Activated T-cell treated with anti-CD3 and anti-CD28 coated beads, Interleukin-2, amount 50 U/mL, for 1 hour (primary cell): ENCODE measurements at regions not wholly inside any gene's neighbourhood (a gene's known extent, or its start where the extent isn't known, plus 50 kb on each side); places are given as distances from the start of the nearest gene placed in this dataset.
A peak's percentile ranks its signal among the peaks of the same experiment; 100 is the strongest.
"Not testable (repeated sequence)": the region's sequence is repeated elsewhere in the genome, so short reads cannot be mapped to it uniquely, and the experiment has no call there.

Experiments
- DNase-seq: peaks from one replicate; pipeline ENCODE4 v3.0.0-alpha.2; 2020

DNA sequence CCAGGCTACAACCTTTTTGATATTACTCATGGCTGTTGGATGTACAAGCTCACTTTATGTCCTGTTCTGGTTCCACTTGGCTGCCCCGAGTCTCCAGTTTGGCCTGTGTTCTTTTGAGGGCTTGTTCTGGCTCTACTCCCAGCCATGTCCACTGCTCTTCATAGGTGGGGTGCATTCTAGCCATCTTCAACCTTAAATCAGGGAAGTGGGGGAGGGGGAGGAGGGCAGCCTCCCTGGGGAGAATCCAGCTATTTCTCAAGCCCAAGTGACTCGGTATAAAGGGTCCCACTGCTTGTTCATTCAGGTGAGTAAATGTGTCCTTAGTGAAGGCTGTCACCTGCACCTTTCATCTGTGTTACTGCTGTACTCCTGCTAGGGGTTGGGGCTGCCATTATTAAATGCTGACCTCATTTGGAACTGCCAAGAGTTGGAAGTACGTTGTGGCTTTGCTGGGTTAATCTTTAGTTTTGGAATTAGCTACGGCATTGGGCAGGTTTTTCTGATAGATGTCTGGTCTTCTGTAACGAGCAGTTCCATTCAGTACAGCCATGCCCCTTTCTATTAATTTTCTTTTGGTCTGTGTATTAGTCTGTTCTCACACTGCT, 255.8 kb downstream of the GOLGA6L6 start:
- DNase-seq = peak; percentile 12

DNA sequence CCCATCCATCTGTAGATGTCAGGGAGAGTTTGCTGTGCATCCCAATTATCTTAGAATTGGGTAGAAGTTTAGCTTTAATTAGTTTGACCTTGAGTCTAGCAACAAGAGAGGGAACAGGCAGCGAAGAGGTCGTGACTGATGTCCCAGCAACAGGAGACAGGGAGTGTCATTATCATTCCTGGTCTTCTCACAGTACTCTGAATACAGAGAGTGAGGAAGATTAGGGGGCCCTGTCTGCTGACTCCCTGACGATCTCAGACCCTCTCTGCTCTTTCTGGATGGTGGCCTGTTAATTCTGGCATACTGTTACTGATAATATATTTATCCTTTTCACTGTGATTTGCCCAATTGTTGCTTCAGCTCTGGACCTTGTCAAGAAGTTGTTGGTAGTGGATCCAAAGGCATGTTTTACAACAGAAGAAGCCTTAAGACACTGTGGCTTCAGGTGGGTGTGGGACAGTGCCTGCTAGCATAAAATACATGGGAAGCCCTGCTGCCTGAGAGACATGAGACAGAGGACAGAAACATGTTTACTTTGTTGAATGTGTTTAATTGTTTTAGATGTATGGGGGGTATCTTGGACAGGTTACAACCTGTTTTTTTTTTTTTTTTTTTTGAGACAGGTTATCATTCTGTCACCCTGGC, 256.6 kb downstream of the GOLGA6L6 start:
- not testable (repeated sequence) for DNase-seq

DNA sequence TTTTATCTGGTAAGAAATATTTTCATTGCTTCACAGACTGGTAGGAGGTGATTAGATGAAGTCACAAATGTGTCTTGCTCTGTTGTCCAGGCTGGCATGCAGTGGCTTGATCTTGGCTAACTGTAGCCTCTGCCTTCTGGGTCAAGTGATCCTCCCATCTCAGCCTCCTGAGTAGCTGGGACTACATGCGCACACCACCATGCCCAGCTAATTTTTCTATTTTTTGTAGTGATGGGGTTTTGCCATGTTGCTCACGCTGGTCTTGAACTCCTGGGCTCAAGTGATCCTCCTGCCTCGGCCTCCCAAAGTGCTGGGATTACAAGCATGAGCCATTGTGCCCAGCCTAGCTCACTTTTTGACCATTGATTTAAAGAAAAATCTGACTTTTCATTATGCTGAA, 257.9 kb downstream of the GOLGA6L6 start:
- not testable (repeated sequence) for DNase-seq

DNA sequence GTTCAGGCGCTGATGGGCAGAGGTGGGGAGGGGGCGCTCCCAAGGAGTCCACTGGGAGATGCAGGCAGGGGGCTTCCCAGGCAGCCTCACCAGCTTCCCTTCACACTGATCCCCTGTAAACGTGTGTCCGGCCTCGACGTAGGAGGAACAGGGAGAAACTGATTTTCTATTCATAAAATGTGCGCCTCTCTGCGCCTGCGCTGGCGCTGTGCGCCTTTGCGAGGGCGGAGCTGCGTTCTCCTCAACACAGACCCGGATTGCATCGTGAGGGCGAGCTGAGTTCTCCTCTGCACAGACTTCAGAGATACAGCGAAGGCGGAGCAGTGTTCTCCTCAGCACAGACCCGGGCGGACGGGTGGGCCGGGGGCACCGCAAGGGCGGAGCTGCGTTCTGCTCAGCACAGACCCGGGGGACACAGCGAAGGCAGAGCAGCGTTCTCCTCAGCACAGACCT, 259.1 kb downstream of the GOLGA6L6 start:
- DNase-seq = peak; percentile 16

DNA sequence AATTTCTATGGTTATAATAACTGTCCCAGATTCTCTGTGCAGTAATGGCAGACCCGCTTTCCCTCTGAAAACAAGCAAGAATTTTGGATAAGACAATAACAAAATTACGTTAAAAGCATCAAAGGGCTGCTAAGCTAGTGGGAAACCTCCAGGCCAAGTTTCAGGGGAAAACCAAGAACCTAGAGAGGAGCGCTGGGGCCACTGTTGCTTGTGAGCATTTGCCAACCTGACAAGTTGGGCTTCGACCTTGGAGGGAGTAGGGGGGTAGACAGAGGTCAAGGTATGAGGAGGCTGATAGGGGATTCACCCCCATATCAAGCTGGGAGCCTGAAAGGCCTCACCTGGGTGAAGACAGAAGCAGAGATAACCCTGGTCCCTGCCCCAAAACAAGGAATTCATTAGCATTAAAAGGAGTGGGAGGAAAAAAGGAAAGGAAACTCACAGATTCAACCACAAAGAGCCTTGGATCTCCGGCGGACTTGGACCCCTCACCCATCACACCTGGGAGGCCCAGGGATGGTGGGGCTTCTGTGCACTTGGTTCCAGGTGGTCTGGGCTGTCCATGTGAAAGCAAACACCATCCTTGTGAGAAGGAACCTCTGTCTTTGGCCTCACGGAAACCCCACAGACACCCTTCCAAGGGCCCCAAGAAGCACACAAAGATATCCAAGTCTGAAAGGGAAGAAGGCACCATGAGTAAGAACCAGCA, 259.9 kb downstream of the GOLGA6L6 start:
- DNase-seq = peak; percentile 12

DNA sequence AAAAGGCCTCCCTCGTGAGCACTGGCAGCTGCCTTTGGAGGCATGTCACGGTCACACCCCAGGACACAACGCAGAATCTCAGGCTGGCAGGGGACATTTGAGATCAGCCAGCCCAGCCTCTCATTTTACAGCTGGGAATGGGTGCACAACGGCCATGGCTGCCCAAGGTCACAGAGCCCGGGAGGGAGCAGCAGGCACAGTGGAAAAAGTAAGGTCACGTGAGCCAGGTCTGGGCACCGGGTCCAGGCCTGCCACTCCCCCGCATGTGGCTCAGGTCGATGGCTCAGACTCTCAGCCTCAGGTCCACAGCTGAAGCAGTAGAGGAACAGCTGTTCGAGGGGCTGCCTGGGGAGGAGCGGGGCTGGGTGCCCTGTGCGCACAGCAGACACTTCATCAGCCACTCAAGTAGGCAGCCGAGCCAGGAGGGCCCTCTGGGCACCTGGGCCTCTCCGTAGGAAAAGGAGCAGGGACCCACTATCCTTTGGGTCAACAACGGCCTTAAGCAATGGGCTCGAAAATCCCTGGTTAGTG, 260.6 kb downstream of the GOLGA6L6 start:
- peak; percentile 15 for DNase-seq

DNA sequence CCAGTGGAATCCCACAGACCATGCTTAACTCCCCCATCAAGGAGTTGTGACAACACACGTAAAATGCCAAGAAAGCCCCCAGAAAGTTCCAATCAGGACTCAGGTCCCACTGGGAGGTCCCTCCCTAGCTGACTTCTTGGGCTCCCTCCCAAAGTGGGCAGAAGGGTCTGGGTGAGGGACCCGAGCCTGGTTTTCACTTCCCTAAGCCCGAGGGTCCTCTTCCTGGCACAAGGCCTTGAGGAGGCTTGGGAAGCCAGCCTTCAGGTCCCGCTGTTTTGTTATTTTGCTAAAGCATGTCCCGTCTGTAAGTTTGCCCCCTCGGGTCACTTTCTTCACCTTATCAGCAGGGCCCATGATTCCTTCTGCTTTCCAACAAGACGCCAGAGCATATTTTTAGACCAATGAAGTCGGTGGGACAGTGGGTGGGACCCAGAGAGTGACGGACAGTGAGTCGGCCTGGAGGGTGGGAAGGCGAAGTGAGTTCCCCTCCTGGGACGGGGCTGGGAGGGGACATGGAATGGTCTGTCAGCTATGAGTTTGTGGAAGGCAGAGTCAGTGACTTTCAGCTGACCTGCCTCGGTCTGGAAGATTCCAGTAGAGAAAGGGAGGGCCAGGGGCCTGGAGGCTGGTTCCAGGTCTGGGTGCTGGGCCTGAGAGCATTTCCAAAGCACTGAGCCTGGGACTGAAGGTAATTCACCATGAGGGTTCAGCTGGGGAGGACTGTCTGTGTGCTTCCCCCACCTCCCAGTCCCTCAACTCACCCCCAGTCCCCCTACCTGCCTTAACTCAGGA, 261.3 kb downstream of the GOLGA6L6 start:
- DNase-seq = peak; percentile 17

DNA sequence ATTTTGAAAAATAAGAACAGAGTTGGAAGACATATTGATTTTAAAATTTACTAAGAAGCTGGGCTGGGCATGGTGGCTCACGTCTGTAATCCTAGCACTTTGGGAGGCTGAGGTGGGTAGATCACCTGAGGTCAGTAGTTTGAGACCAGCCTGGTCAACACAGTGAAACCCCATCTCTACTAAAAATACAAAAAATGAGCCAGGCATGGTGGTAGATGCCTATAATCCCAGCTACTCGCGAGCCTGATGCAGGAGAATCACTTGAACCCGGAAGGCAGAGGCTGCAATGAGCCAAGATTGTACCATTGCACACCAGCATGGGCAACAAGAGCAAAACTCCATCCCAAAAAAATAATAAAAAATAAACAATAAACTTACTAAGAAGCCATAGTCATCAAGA, 262.5 kb downstream of the GOLGA6L6 start:
- not testable (repeated sequence) for DNase-seq

DNA sequence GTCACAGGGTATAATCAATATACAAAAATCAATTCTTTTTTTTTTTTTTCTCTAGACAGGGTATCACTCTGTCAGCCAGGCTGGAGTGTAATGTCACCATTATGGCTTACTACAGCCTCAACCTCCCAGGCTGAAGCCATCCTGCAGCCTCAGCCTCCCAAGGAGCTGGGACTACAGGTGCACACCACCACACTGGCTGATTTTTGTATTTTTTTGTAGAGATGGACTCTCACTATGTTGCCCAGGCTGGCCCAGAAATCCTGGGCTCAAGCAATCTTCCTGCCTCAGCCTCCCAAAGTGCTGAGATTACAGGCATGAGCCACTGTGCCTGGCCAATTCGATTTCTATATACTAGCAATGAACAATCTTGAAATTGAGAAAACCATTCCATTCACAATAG, 263.2 kb downstream of the GOLGA6L6 start:
- peak; percentile 1 for DNase-seq

DNA sequence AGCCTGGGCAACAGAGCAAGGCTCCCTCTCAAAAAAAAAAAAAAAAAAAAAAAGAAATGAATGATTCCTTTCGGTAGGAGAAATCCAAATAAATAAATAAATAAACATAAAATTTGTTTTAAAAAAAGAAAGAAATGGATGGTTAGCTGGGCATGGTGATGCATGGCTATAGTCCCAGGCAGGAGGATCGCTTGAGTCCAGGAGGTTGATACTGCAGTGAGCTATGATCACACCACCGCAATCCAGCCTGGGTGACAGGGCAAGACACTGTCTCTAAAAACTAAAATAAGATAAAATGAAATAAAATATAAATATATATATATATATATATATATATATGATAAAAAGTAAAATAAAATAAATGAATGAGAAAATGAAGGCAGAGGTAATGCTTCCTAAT, 264.1 kb downstream of the GOLGA6L6 start:
- DNase-seq = peak; percentile 8

DNA sequence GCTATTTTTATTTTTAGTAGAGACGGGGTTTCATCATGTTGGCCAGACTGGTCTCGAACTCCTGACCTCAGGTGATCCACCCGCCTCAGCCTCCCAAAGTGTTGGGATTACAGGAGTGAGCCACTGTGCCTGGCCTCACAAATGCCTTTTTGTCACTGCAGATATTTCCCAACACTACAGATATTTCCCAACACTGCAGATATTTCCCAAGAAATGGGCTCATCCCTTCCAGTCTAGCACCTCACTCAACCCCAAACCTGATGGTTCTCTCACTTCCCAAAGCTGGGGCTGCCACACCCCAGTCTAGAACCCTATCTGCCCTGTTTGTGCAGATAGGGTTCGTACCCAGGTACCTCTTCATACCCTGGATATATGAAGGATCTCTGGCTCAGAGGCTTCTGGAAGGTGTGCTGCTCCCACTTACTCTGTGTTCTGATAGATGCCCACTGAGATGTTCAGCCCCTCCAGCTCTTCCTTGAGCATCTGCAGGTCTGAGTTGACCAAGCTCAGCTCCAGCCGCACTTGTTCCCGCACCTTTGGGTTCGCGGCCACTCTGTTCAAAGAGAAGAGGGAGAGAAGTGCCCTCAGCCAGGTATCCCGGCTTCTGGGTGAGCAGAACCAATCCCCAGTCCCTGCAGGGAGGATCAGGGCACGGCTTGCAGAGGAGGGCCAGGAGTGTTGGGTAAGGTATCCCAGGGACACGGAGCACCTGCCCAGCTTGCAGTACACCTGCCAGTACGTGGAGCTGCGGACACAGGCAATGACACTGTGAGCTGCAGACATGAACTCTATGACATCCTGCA, 265.1 kb downstream of the GOLGA6L6 start:
- peak; percentile 14 for DNase-seq

DNA sequence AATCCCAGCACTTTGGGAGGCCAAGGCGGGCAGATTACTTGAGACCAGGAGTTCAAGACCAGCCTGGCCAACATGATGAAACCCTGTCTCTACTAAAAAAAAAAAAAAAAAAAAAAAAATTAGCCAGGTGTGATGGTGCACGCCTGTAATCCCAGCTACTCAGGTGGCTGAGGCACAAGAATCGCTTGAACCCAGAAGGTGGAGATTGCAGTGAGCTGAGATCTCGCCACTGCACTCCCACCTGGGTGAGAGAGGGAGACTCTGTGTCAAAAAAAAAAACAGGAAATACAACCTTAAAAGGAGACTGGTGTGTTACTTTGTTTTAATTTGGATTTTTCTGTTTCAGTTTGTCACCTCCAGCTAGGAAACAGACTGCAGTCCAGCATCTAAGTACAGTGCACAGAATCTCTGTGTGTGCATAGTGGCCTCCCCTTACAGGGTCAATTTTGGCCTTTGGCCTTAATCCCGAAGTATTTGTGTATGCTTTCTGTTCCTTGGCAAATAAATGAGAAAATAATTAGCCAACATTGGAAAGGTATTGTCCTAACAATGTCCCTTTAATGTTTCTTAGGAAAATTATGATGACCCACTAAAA, 266.1 kb downstream of the GOLGA6L6 start:
- peak; percentile 1 for DNase-seq

DNA sequence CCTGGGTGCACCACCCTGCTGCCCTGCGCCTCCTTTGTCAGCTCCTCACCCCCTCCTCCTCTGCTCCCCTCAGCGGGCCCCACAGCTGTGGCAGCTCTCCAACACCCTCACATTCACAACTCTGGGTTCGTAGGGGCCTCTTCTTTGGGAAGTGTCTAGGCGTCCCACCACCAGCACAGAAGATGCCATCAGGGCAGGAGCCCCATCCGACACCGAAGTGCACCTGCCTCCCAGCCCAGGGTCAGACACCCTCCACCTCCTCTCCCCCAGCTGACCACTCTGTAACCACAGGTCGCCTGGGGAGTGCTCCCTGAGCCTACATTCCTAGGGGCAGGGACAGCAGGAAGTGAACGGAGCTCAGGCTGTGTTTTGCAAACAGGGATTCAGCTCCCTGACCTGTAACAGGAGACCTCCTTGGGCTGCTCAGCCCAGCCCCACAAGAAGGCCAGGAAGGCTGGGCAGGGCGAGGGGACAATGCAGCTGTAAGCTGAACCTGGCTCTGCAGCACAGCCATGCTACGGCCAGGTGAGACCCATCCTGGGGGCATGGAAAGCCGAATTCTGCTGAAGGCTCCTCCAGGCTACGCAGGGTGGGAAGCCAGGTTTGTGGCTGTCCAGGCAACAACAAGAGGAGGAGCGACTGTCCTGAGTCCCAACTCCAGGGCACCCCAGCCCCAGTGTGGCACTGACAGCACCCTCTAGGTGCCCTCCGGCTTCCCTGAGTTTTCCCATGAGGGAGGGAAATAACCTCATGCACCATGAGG, 269.0 kb downstream of the GOLGA6L6 start:
- DNase-seq = no peak

DNA sequence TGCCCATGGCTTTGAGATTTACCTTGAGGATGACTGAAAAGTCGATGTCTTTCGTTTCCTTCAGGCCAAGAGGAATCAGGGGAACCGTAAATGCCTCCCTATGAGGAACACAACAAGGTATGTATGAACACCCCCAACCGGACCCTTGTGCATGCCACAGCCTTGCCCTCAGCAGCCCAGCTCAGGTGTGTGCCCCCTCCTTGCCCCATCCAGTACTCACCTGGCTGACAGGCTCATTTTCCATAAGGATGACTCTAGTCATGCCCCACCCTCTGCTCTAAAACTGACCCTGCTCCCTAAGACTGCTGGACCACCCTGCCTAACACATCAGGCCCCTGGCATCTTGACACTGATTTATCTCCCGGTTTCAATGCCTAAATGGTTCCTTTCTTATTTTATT, 270.0 kb downstream of the GOLGA6L6 start:
- no peak for DNase-seq

DNA sequence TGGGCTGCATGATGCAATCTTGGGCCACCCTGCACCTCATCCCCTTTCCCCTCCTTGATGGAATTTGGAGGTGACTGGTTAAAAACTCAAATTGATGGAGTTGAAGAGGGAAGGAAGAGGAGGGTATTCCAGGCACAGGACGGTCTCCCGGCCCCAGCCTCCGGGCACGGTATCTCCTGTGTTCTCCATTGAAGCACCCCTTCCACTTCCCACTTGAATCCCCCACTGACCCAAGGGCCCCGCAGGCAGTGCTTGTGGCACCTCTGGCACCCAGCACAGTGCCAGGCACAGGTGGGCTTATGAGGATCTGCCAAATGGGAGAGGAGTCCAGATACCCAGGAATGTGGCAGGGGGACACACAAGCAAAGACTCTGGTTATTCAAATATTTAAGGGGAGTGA, 271.6 kb downstream of the GOLGA6L6 start:
- DNase-seq = not testable (repeated sequence)

DNA sequence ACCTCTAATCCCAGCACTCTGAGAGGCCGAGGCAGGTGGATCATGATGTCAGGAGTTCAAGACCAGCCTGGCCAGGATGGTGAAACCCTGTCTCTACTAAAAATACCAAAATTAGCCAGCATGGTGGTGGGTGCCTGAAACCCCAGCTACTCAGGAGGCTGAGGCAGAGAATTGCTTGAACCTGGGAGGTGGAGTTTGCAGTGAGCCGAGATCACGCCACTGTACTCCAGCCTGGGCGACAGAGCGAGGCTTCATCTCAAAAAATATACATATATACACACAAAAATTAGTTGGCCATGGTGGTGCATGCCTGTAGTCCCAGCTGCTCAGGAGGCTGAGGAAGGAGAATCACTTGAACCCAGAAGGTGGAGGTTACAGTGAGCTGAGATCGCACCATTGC, 273.6 kb downstream of the GOLGA6L6 start:
- not testable (repeated sequence) for DNase-seq

DNA sequence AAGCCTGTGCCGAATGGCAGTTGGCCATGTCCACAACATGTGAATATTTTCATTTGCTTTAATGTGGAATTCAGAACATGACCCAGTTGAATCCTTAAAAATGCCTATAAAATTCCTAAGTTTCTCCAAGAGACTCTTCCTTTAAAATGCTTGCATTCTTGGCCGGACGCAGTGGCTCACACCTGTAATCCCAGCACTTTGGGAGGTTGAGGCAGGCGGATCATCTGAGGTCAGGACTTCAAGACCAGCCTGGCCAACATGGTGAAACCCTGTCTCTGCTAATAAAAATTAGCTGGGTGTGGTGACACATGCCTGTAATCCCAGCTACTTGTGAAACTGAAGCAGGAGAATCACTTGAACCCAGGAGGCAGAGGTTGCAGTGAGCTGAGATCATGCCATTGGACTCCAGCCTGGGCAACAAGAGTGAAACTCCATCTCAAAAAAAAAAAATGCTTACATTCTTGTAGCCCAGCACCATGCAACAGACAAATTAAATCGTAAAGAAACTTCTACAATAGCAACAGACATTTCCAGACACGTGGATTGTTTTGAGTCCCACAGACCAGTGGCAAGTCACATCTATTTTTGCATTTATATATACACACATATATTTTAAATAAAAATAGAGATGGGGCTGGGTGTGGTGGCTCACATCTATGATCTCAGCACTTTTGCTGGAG, 274.4 kb downstream of the GOLGA6L6 start:
- DNase-seq = not testable (repeated sequence)

DNA sequence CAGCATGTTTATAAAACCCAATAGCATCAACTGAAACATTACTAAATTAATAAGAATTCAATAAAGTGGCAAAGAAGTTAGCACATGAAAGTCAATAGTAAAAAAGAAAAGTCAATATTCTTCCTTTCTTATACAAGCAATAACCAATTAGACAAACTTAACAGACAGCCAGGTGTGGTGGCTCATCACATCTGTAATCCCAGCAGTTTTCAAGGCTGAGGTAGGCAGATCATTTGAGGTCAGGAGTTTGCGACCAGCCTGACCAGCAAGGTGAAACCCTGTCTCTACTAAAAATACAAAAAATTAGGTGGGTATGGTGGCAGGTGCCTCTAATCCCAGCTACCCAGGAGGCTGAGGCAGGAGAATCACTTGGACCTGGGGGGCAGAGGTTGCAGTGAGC, 275.9 kb downstream of the GOLGA6L6 start:
- DNase-seq = not testable (repeated sequence)

DNA sequence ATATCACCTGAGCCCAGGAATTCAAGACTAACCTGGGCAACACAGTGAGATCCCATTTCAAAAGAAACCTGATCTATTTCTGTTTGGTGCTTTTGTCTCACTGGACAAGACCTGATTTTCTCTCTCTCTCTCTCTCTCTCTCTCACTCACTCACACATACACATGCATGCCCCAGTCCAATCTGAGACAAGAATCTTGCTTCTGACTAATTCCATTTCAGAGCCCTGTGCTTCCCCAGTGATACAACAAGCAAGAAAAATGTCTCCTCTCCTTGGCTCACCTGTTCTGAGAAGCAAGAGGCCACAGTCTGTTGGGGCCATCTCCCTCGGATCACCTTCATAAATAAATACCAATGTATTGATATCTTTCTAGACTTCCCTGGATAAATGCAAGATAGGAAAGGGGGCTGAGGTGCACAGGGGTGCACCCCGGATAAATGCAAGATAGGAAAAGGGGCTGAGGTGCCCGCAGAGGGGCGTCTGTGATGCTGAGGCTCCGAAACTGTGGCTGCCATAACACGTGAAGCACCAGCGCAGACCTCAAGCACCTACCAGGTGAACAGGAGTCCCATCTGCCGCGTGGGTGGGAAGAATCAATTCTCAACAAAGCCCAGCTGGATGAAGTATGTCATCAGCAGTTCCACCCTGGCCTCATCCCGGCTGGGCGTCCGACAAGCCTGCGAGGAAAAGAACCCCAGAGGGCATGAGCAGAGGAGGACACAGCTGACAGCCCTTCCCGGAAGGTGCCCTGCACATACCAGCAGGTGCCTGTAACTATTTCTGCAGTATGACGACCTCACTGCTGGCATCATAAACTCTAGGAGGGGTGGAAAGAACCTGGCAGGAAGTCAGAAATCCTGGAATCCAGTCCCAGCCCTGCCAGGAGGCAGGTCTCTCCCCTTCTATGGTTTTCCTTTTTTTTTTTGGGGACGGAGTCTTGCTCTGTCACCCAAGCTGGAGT, 280.0 kb downstream of the GOLGA6L6 start:
- not testable (repeated sequence) for DNase-seq
